ENCODE measurements at regions not wholly inside any gene's neighbourhood (a gene's known extent, or its start where the extent isn't known, plus 50 kb on each side); places are given as distances from the start of the nearest gene placed in this dataset.

DNA sequence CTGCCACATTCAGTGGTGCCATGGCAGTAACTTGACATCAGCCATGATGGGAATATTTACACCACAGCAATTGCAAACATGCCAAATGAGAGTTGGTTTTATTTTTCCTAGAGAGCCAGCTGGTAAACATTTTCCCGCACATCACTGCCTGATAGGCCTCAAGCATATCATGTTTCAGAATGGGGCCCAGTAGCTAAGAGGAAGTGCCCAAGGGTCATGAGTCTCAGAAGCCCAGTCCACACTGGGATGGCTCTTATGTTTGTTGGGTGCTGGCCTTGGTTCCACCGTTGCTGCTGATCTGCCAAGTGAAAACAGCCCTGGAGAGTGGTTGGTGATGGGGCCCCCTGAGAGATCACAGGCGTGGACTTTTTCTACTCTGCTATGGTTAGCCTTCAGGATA, 64.3 kb upstream of the NAV2 start:
- Histone ChIP-seq H3K27me3 (no peaks in the 10 kb centered on the region), H3K36me3 (replicated peaks in 1 of 2; ENCODE audit: insufficient read depth in 1 of 2, low read depth in 2 of 2) (no peaks in the 10 kb centered on the region), H3K9me3 (no peaks in the 10 kb centered on the region), H3K4me1 (no peaks in the 10 kb centered on the region), H3K27ac (no peak overlapping the region), H3K4me3 (no peak overlapping the region)
- TF ChIP-seq POLR2A (IDR thresholded peaks at IDR 0.05): no peak
- TF ChIP-seq, protein P1, sequence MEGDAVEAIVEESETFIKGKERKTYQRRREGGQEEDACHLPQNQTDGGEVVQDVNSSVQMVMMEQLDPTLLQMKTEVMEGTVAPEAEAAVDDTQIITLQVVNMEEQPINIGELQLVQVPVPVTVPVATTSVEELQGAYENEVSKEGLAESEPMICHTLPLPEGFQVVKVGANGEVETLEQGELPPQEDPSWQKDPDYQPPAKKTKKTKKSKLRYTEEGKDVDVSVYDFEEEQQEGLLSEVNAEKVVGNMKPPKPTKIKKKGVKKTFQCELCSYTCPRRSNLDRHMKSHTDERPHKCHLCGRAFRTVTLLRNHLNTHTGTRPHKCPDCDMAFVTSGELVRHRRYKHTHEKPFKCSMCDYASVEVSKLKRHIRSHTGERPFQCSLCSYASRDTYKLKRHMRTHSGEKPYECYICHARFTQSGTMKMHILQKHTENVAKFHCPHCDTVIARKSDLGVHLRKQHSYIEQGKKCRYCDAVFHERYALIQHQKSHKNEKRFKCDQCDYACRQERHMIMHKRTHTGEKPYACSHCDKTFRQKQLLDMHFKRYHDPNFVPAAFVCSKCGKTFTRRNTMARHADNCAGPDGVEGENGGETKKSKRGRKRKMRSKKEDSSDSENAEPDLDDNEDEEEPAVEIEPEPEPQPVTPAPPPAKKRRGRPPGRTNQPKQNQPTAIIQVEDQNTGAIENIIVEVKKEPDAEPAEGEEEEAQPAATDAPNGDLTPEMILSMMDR (IDR thresholded peaks at IDR 0.05): no peak
- WGBS, 2 donors: 67 to 68% methylated on average over 3 of the region's 3 CpGs
- intact Hi-C loops (cut with DNase I): no loop called here
- DNase-seq: no peak
- ATAC-seq: no peak

DNA sequence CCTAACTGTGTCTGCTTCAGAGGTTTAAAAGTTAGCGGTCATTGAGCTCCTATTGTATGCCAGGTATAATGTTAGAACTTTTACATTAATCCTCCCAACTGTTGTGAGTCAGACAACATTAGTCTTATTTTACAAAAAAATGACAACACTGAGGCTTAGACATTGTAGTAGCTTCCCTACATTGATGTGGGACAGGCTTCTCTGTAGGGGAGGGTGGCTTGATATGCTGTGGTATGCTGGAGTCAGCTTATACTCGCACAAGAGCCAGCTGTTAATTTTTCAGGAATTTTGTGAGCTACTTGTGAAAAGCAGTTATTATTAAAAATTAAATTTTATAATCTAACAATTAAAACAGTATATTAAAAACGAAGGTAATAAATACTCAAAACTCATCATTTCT, 64.8 kb upstream of the NAV2 start:
- Histone ChIP-seq H3K4me3 (no peak overlapping the region), H3K27me3 (no peaks in the 10 kb centered on the region), H3K36me3 (replicated peaks in 1 of 2; ENCODE audit: insufficient read depth in 1 of 2, low read depth in 2 of 2) (no peaks in the 10 kb centered on the region), H3K9me3 (no peaks in the 10 kb centered on the region), H3K4me1 (no peaks in the 10 kb centered on the region), H3K27ac (no peak overlapping the region)
- intact Hi-C loops (cut with DNase I): no loop called here
- DNase-seq: no peak
- TF ChIP-seq, protein P1 (IDR thresholded peaks at IDR 0.05): no peak
- no peak for TF ChIP-seq POLR2A (IDR thresholded peaks at IDR 0.05)
- no peak for ATAC-seq
- WGBS, 2 donors: 89 to 91% methylated on average over 3 of the region's 3 CpGs

DNA sequence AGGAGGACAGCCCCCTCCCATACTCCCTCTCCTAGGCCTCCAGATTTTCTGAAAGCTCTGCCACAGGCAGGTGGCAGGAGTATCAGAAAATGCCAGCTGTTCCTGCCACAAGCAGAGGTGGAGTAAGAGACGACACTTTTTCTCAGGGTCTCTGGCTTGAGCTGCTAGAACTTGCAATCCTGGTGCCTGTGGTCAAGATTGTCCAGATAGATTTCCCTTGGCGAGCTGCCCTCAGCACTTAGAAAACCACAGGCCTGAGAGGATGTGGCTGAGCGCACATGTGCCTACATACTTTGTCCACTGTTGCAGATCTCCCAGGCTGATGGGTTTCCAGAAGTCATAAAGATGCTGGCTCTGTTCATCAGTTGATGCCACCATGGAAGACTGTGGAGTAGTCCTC, 65.7 kb upstream of the NAV2 start:
- WGBS, 2 donors: 0 to 73% methylated on average over 1 to 3 of the region's 3 CpGs
- intact Hi-C loops (cut with DNase I): no loop called here

DNA sequence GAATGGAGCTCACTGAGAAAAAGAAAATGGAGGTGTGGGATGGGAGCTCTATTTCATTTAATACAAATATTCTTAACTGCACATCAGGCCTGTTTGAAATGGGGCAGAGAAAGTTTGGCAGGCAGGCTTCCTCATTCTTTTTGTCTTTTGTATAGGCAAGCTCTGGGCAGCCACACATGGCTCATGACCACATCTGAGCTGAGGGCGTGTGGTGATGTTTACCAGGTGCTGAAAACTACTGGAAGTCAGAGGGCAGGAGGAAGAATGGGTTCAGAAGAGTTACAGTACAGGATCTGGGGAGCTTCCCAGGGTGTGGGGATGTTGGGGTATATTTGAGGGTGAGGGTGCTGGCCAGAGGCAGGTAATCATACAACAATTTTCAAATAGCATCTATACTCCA, 66.3 kb upstream of the NAV2 start:
- no peak for DNase-seq
- no peaks in the 10 kb centered on the region for H3K36me3 ChIP-seq (replicated peaks in 1 of 2; ENCODE audit: insufficient read depth in 1 of 2, low read depth in 2 of 2)
- H3K27ac ChIP-seq: no peak overlapping the region
- no peaks in the 10 kb centered on the region for H3K9me3 ChIP-seq
- no peaks in the 10 kb centered on the region for H3K4me1 ChIP-seq
- ATAC-seq: no peak
- H3K4me3 ChIP-seq: no peak overlapping the region
- intact Hi-C loops (cut with DNase I): no loop called here
- no peak for TF ChIP-seq POLR2A (IDR thresholded peaks at IDR 0.05)
- TF ChIP-seq, protein P1 (IDR thresholded peaks at IDR 0.05): no peak
- WGBS, 2 donors: 65 to 80% methylated on average over 1 of the region's 1 CpG
- no peaks in the 10 kb centered on the region for H3K27me3 ChIP-seq

More for the DNA sequence above, 65.7 kb upstream of the NAV2 start:
- H3K4me3 ChIP-seq: no peak overlapping the region
- no peaks in the 10 kb centered on the region for H3K4me1 ChIP-seq
- DNase-seq: peak in 2 of 4 donors; percentile 28 to 40
- TF ChIP-seq, protein P1 (IDR thresholded peaks at IDR 0.05): no peak
- TF ChIP-seq POLR2A (IDR thresholded peaks at IDR 0.05): no peak
- H3K9me3 ChIP-seq: no peaks in the 10 kb centered on the region
- no peak for ATAC-seq
- H3K36me3 ChIP-seq (replicated peaks in 1 of 2; ENCODE audit: insufficient read depth in 1 of 2, low read depth in 2 of 2): no peaks in the 10 kb centered on the region
- no peak overlapping the region for H3K27ac ChIP-seq
- no peaks in the 10 kb centered on the region for H3K27me3 ChIP-seq

DNA sequence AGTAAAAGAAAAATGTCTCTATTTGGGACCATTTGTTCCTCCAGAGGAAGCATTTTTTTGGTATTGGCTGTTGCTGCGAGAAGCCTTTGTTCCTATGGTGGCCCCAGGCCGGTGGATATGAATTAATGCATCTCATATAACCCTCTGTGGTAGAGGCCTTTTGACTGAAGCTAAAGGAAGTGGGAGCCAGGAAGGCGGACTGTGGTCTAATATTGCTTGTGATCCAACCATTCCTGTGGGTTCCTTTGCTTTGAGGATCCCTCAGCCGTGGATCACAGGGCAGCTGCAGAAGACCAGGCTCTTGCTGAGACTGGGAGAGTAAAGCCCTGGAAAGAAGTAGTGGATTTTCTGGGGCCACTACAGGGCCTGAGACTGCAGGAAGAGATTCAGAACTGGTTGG, 68.3 kb upstream of the NAV2 start:
- Histone ChIP-seq H3K27me3 (no peaks in the 10 kb centered on the region), H3K36me3 (replicated peaks in 1 of 2; ENCODE audit: insufficient read depth in 1 of 2, low read depth in 2 of 2) (no peaks in the 10 kb centered on the region), H3K4me3 (no peak overlapping the region), H3K4me1 (no peaks in the 10 kb centered on the region), H3K9me3 (no peaks in the 10 kb centered on the region), H3K27ac (no peak overlapping the region)
- intact Hi-C loops (cut with DNase I): no loop called here
- TF ChIP-seq POLR2A (IDR thresholded peaks at IDR 0.05): no peak
- TF ChIP-seq, protein P1 (IDR thresholded peaks at IDR 0.05): no peak
- DNase-seq: no peak
- 91 to 98% methylated on average over 4 of the region's 4 CpGs for WGBS, 2 donors
- ATAC-seq: no peak
